Keratinocyte (primary cell): ENCODE measurements at regions not wholly inside any gene's neighbourhood (a gene's known extent, or its start where the extent isn't known, plus 50 kb on each side); places are given as distances from the start of the nearest gene placed in this dataset.
A peak's percentile ranks its signal among the peaks of the same experiment; 100 is the strongest.

ENCODE experiments used
- DNase-seq: peaks from one replicate; pipeline ENCODE4 v3.0.0-alpha.2; 2011; ENCODE audit warnings: low read depth, missing footprints, low spot score
- FAIRE-seq: peaks from 2 replicates; lab custom pipeline; 2011; peaks lifted over from hg19 to GRCh38; lab: Jason Lieb, UNC
- H2AFZ ChIP-seq: 2 replicates; pipeline ENCODE4 v1.6.0; 2012; ENCODE audit warnings: low read length, control low read depth, inconsistent platforms; ENCODE audit not compliant: control insufficient read depth
- H3K27ac ChIP-seq: 2 replicates; pipeline ENCODE4 v1.5.1; 2011; ENCODE audit warnings: low read length; ENCODE audit not compliant: control insufficient read depth, insufficient read depth
- H3K27me3 ChIP-seq: 3 replicates; pipeline ENCODE4 v1.6.0; 2011; ENCODE audit warnings: low read length; ENCODE audit not compliant: control insufficient read depth, insufficient read depth; ENCODE audit errors: extremely low read depth
- H3K36me3 ChIP-seq, 2 experiments: 2 replicates in 1 of 2; 3 replicates in 1 of 2; pipeline ENCODE4 v1.5.1; 2011; ENCODE audit warnings: low read length in 2 of 2, mild to moderate bottlenecking in 1 of 2; ENCODE audit not compliant: control insufficient read depth in 2 of 2, insufficient read depth in 2 of 2; ENCODE audit errors: extremely low read depth in 1 of 2
- H3K4me1 ChIP-seq: 3 replicates; pipeline ENCODE4 v1.5.1; 2011; ENCODE audit warnings: low read length; ENCODE audit not compliant: control insufficient read depth, insufficient read depth; ENCODE audit errors: extremely low read depth
- H3K4me2 ChIP-seq: 3 replicates; pipeline ENCODE4 v1.6.0; 2011; ENCODE audit warnings: low read depth, low read length; ENCODE audit not compliant: control insufficient read depth, insufficient read depth; ENCODE audit errors: extremely low read depth
- H3K4me3 ChIP-seq, 3 experiments: fragments of 200-600 bp in 1 of 3; sonication (generic) in 1 of 3; 2 replicates in 2 of 3; 3 replicates in 1 of 3; pipeline ENCODE4 v1.5.1; 2011 to 2016; ENCODE audit warnings: low read length in 3 of 3, mild to moderate bottlenecking in 3 of 3, control low read depth in 2 of 3, inconsistent platforms in 1 of 3, low read depth in 1 of 3, mixed read lengths in 1 of 3, mixed run types in 1 of 3, moderate library complexity in 1 of 3; ENCODE audit not compliant: control insufficient read depth in 2 of 3, insufficient read depth in 2 of 3; ENCODE audit errors: extremely low read depth in 1 of 3
- H3K79me2 ChIP-seq: 2 replicates; pipeline ENCODE4 v1.6.0; 2012; ENCODE audit warnings: low read length; ENCODE audit not compliant: control insufficient read depth, insufficient read depth
- H3K9ac ChIP-seq: 3 replicates; pipeline ENCODE4 v1.6.0; 2011; ENCODE audit warnings: low read length; ENCODE audit not compliant: control insufficient read depth, insufficient read depth; ENCODE audit errors: extremely low read depth
- H3K9me1 ChIP-seq: 3 replicates; pipeline ENCODE4 v1.6.0; 2011; ENCODE audit warnings: low read length; ENCODE audit not compliant: control insufficient read depth, insufficient read depth; ENCODE audit errors: extremely low read depth
- H3K9me3 ChIP-seq: 2 replicates; pipeline ENCODE4 v1.5.1; 2012; ENCODE audit warnings: low read depth, low read length; ENCODE audit not compliant: control insufficient read depth
- H4K20me1 ChIP-seq: 3 replicates; pipeline ENCODE4 v1.6.0; 2011; ENCODE audit warnings: low read length; ENCODE audit not compliant: control insufficient read depth, insufficient read depth; ENCODE audit errors: extremely low read depth
- EZH2 ChIP-seq: IDR thresholded peaks from one replicate; pipeline ENCODE4 v1.6.1; 2012; ENCODE audit warnings: inconsistent platforms, mild to moderate bottlenecking, low read length, moderate library complexity
- dilution Hi-C: fragments of 300-500 bp; cut with MboI; formaldehyde crosslinking; loops from one replicate; pipeline ENCODE4 v1.7.0; 2020; ENCODE audit warnings: low sequenced_read_pairs; ENCODE audit not compliant: extremely low pct_ligation_motif_present
- TF ChIP-seq, protein P1 (sequence below), 3 experiments: IDR thresholded peaks in 1 of 3; conservative IDR thresholded peaks in 1 of 3; optimal IDR thresholded peaks in 1 of 3; 2 replicates in 2 of 3; 3 replicates in 1 of 3; pipeline versions ENCODE3 to v1.5.1; 2011; ENCODE audit warnings: low read length in 3 of 3, mild to moderate bottlenecking in 3 of 3, moderate library complexity in 2 of 3, control low read depth in 1 of 3, inconsistent platforms in 1 of 3; ENCODE audit not compliant: insufficient read depth in 2 of 3; ENCODE audit errors: extremely low read depth in 1 of 3

DNA sequence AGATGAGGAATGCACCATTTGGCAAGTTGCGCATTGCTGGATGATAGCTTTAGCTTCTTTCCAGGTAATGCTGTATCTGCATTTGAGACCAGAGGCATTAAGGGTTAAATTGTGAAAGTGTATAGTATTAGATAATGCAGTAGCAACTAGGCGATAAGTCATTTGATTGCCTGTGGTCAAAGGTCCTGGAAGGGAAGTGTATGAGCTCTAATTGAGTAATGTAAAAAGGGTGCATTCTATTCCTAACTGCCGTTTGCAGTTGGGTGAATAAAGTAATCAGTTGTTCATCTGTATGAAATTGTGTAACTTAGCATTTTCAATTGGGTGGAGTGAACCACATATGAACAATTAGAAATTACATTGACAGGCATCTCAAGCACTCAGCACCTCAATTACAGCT is 54.5 kb upstream of the WDR1 start:
- Histone ChIP-seq H2AFZ (no peak overlapping the region), H3K36me3 (no peaks in the 10 kb centered on the region), H3K9ac (no peak overlapping the region), H3K27ac (no peak overlapping the region), H3K4me1 (peaks cover 29% of the 10 kb centered on the region), H4K20me1 (no peaks in the 10 kb centered on the region), H3K9me1 (no peaks in the 10 kb centered on the region), H3K4me3 (no peak overlapping the region), H3K9me3 (no peaks in the 10 kb centered on the region), H3K79me2 (no peaks in the 10 kb centered on the region), H3K4me2 (no peak overlapping the region), H3K27me3 (no peaks in the 10 kb centered on the region)
- dilution Hi-C loops: no loop called here
- no peak for DNase-seq
- no peak for TF ChIP-seq EZH2
- TF ChIP-seq, protein P1, sequence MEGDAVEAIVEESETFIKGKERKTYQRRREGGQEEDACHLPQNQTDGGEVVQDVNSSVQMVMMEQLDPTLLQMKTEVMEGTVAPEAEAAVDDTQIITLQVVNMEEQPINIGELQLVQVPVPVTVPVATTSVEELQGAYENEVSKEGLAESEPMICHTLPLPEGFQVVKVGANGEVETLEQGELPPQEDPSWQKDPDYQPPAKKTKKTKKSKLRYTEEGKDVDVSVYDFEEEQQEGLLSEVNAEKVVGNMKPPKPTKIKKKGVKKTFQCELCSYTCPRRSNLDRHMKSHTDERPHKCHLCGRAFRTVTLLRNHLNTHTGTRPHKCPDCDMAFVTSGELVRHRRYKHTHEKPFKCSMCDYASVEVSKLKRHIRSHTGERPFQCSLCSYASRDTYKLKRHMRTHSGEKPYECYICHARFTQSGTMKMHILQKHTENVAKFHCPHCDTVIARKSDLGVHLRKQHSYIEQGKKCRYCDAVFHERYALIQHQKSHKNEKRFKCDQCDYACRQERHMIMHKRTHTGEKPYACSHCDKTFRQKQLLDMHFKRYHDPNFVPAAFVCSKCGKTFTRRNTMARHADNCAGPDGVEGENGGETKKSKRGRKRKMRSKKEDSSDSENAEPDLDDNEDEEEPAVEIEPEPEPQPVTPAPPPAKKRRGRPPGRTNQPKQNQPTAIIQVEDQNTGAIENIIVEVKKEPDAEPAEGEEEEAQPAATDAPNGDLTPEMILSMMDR (optimal IDR thresholded peaks at IDR 0.05 in 1 of 3, IDR thresholded peaks at IDR 0.05 in 1 of 3, conservative IDR thresholded peaks at IDR 0.05 in 1 of 3; ENCODE audit: extremely low read depth in 1 of 3, insufficient read depth in 2 of 3, low read length in 3 of 3): no peak
- peak; percentile 23 for FAIRE-seq

DNA sequence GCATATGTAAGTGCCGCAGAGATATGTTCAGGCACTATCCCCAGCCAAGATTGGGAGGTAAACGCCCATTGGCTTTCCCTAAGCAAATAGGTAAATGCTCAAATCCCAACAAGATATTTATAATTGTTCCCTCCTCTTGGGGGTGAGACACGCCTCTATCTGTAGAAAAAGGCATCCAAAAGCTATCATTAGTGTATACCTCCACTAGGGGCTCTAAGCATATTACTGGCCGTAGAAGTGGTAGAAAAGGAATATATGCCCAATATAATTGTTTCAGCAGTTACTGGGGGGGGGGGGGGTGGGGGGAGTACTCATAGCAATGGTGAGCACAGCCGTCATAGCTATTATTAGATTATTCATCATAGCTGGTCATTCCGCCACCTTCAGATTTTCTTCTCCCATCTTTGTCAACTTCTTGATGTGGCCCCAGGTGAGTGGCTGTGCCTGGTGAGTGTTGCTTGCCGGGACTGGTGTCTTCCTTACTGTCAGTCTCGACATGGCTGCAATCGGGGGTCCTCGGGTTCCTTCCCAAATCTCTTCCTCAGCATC is 53.3 kb upstream of the WDR1 start:
- Histone ChIP-seq H3K9ac (no peak overlapping the region), H3K4me3 (no peak overlapping the region), H3K9me3 (no peaks in the 10 kb centered on the region), H3K9me1 (no peaks in the 10 kb centered on the region), H3K4me2 (no peak overlapping the region), H3K4me1 (peaks cover 27% of the 10 kb centered on the region), H4K20me1 (no peaks in the 10 kb centered on the region), H3K79me2 (no peaks in the 10 kb centered on the region), H3K36me3 (no peaks in the 10 kb centered on the region), H3K27ac (no peak overlapping the region), H2AFZ (no peak overlapping the region), H3K27me3 (no peaks in the 10 kb centered on the region)
- dilution Hi-C loops: no loop called here
- no peak for TF ChIP-seq EZH2
- TF ChIP-seq, protein P1 (optimal IDR thresholded peaks at IDR 0.05 in 1 of 3, IDR thresholded peaks at IDR 0.05 in 1 of 3, conservative IDR thresholded peaks at IDR 0.05 in 1 of 3; ENCODE audit: extremely low read depth in 1 of 3, insufficient read depth in 2 of 3, low read length in 3 of 3): no peak
- DNase-seq: no peak
- FAIRE-seq: no peak
